GM19438 (cell line): ENCODE measurements at regions not wholly inside any gene's neighbourhood (a gene's known extent, or its start where the extent isn't known, plus 50 kb on each side); places are given as distances from the start of the nearest gene placed in this dataset.

Experiments used
- ATAC-seq: cut with Tn5 transposase; IDR thresholded peaks from one replicate; pipeline ENCODE4 v1.9.1; 2021; ENCODE audit warnings: low read depth; ENCODE audit not compliant: unreplicated experiment

GRCh38 chr13:102940143-102940542 lies 94.3 kb downstream of the ERCC5 start:
- ATAC-seq, result no peak

- ATAC-seq, result no peak
These were observed 90.1 kb downstream of the ERCC5 start for GRCh38 chr13:102935896-102936321.

DNA sequence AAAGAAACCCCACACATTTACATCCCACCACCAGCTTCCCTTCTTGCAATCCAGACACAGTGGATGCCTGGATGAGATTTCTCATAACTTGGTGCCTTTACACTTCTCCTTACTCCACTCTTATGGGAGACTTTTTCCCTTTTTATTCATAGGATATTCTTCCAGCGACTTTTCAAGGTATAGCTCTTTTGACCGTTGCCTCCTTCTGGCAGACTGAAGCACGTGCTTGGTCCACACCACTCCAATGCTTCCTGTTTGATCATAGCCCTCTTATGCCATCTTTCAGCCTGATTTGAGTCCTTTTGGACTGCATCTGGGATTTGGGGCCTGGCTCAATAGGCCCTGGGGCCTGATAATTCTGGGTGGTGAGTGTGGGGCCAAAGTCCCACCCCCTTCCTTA lies 87.7 kb downstream of the ERCC5 start:
- no peak for ATAC-seq

DNA sequence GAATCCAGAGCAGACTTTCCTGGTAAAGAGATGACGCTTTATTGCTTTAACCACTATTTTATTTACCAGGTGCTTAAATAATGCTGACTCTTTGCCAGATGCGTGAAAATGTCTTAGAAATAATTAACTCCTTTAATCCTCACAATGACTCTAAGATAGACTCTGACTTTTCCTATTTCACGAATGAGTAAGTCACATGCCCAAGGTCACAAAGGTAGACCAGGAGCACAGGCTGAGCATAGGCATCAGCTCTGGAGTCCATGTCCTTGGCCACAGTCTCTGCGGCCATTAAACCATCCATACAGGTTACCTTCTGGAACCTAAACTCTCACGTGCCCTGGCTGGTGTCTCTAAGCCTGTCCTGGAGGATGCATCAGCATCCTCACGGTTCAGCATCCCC lies 87.3 kb downstream of the ERCC5 start:
- no peak for ATAC-seq

DNA sequence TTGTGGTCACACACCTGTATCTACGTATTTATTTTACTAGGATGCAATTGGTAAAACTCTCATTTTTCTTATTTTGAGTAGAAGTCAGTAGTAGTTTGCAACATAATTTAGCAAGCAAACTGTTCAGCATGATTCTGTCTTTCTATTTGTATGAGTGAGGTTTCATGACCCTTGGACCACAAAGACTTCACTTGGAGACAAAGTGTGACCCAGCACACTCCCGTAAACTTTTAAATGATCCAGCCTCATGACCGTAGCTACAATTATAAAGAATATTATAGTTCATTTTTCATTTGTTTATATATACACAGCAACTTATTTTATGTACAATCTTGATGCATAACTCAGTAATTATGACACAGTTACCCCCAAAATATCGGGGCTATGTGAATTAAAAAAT lies 86.5 kb downstream of the ERCC5 start:
- no peak for ATAC-seq

DNA sequence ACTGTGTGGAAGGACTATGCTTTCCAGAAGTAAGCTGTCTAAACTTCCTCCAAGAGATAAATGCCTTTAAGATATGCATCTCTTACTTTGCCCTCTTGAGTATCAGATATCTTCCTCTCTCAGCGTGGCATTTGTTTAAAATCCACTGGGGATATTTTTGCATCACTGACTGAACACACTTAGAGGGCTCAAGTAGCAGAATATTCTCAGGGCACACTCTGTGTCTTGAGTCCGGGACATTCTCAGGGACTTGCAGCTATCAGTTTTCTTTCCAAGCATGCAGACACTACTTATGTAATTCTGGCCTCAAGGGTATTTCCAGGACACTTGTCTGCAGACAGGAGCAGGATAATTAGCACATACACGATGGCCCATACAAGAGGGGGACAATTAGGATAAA lies 84.7 kb downstream of the ERCC5 start:
- no peak for ATAC-seq

- ATAC-seq, result no peak
These were observed 83.3 kb downstream of the ERCC5 start for GRCh38 chr13:102928941-102929675.
